Cardiac muscle cell (in vitro differentiated cells and primary cell): ENCODE measurements at regions not wholly inside any gene's neighbourhood (a gene's known extent, or its start where the extent isn't known, plus 50 kb on each side); places are given as distances from the start of the nearest gene placed in this dataset.

ENCODE experiments used
- DNase-seq, 2 donors: peaks; one replicate each; pipeline versions ENCODE4 v3.0.0 to v3.0.0-alpha.2; 2010 to 2017; ENCODE audit warnings: low read depth in 1 of 2, low spot score in 1 of 2
- H3K27ac ChIP-seq: fragments of 200-600 bp; sonication (generic); 2 replicates; pipeline ENCODE4 v1.5.1; 2016
- H3K27me3 ChIP-seq: fragments of 200-600 bp; sonication (generic); 2 replicates; pipeline ENCODE4 v1.6.0; 2016; ENCODE audit warnings: control low read depth
- H3K36me3 ChIP-seq: fragments of 200-600 bp; sonication (generic); 2 replicates; pipeline ENCODE4 v1.5.1; 2016; ENCODE audit warnings: control low read depth
- H3K4me1 ChIP-seq: fragments of 200-600 bp; sonication (generic); 2 replicates; pipeline ENCODE4 v1.8.1; 2017; ENCODE audit warnings: low read depth, mild to moderate bottlenecking, mixed run types
- H3K4me3 ChIP-seq: fragments of 200-600 bp; sonication (generic); 2 replicates; pipeline ENCODE4 v1.5.1; 2016; ENCODE audit warnings: mild to moderate bottlenecking
- H3K9me3 ChIP-seq: fragments of 200-600 bp; sonication (generic); 2 replicates; pipeline ENCODE4 v1.5.1; 2017; ENCODE audit warnings: low read depth, mild to moderate bottlenecking, control low read depth
- CTCF ChIP-seq: IDR thresholded peaks from 2 replicates; pipeline ENCODE4 v1.5.1; 2012; ENCODE audit warnings: low read depth, mild to moderate bottlenecking, low read length

- peaks cover 83% of the 10 kb centered on the region for H3K27me3 ChIP-seq
- peak; percentile 41 to 54 for DNase-seq
Observed at GRCh38 chr5:135193213-135194125, 159.4 kb upstream of the PITX1 start.

GRCh38 chr5:135192351-135192750 lies 158.3 kb upstream of the PITX1 start:
- TF ChIP-seq CTCF, result no peak

More at GRCh38 chr5:135193213-135194125, 159.4 kb upstream of the PITX1 start:
- no peak overlapping the region for H3K27ac ChIP-seq
- H3K9me3 ChIP-seq, result no peaks in the 10 kb centered on the region
- peaks cover 3% of the 10 kb centered on the region for H3K4me1 ChIP-seq
- no peak for TF ChIP-seq CTCF
- no peaks in the 10 kb centered on the region for H3K36me3 ChIP-seq
- no peak overlapping the region for H3K4me3 ChIP-seq

GRCh38 chr5:135191084-135191826 lies 157.2 kb upstream of the PITX1 start:
- H3K9me3 ChIP-seq, result no peaks in the 10 kb centered on the region
- H3K36me3 ChIP-seq, result no peaks in the 10 kb centered on the region
- no peak overlapping the region for H3K27ac ChIP-seq
- DNase-seq, result peak; percentile 76 to 89
- H3K4me1 ChIP-seq, result peaks cover 3% of the 10 kb centered on the region
- H3K27me3 ChIP-seq, result peaks cover 85% of the 10 kb centered on the region
- H3K4me3 ChIP-seq, result peak overlapping the region; percentile 11
- peak; percentile 88 for TF ChIP-seq CTCF

More at GRCh38 chr5:135192351-135192750, 158.3 kb upstream of the PITX1 start:
- no peak for DNase-seq
- Histone ChIP-seq H3K36me3 (no peaks in the 10 kb centered on the region), H3K27me3 (peaks cover 83% of the 10 kb centered on the region), H3K4me1 (peaks cover 3% of the 10 kb centered on the region), H3K9me3 (no peaks in the 10 kb centered on the region), H3K4me3 (no peak overlapping the region), H3K27ac (no peak overlapping the region)

GRCh38 chr5:135190416-135191083 lies 156.5 kb upstream of the PITX1 start:
- peaks cover 3% of the 10 kb centered on the region for H3K4me1 ChIP-seq
- H3K27ac ChIP-seq, result no peak overlapping the region
- no peaks in the 10 kb centered on the region for H3K9me3 ChIP-seq
- H3K27me3 ChIP-seq, result peaks cover 85% of the 10 kb centered on the region
- H3K4me3 ChIP-seq, result no peak overlapping the region
- no peak for TF ChIP-seq CTCF
- no peaks in the 10 kb centered on the region for H3K36me3 ChIP-seq
- DNase-seq, result no peak

DNA sequence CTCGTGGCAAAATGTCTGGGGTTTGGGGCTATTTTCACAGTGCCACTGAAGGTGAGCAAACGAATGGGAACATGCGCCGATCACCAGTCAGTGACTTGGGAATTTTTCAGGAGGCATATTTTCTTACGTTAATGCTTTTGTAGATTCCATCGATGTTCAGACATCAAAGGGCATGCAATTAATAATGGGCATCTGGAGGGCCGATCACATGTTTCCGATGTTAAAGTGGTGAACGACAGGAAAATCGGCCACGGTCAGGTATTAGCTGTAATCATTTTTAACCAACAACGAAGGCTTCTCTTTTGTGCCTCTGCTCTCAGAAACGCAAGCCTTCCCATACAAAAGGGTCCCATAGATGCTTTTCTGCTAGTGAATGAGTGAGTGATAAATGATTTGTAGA lies 155.0 kb upstream of the PITX1 start:
- Histone ChIP-seq H3K27ac (no peak overlapping the region), H3K36me3 (no peaks in the 10 kb centered on the region), H3K4me1 (no peaks in the 10 kb centered on the region), H3K27me3 (peaks cover 95% of the 10 kb centered on the region), H3K9me3 (no peaks in the 10 kb centered on the region), H3K4me3 (no peak overlapping the region)
- DNase-seq, result no peak
- no peak for TF ChIP-seq CTCF
